ENCODE measurements at regions not wholly inside any gene's neighbourhood (a gene's known extent, or its start where the extent isn't known, plus 50 kb on each side); places are given as distances from the start of the nearest gene placed in this dataset.

DNA sequence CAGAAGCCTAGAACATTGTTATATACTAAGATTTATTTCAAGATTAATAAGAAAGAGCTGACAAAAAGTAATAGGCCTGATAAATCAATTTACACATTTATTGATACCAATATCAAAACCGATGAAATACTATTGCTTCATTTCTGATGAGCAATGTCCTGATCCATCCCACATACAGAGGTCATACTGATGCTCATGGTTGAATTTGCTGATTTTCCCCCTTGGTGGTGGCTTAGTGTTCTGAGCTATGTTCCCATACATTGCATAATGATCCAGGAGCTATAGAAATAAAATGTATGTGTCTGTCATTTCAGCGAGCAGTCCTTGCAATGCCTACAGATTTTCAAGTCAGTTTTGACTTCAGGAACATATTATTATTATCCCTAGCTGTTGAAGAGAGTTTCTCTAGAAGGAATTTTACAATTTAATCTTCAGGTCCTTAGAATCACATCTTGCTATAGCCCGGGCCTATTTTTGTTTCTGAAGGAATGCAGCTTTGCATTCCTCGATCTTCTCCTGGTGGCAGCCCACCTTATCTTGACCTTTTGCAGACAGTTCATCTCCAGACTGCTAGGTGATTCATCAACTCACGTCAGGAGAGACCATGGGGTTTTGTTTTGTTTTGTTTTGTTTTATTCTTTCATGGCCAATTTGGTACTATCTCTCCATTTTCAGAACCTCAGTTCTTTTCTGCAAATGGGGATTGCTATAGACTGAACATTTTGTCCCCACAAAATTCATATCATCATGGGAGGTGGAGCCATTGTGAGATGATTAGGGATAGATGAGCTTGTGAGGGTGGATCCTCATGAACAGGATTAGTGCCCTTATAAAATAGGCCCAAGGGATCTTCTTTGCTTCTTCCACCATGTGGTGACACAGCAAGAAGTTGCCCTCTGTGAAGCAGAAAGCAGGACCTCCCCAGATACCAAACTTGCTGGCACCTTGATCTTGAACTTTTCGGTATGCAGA, 465.6 kb upstream of the IGFBP3 start:
- peak; percentile 32 for DNase-seq (ENCODE audit: low read depth)

DNA sequence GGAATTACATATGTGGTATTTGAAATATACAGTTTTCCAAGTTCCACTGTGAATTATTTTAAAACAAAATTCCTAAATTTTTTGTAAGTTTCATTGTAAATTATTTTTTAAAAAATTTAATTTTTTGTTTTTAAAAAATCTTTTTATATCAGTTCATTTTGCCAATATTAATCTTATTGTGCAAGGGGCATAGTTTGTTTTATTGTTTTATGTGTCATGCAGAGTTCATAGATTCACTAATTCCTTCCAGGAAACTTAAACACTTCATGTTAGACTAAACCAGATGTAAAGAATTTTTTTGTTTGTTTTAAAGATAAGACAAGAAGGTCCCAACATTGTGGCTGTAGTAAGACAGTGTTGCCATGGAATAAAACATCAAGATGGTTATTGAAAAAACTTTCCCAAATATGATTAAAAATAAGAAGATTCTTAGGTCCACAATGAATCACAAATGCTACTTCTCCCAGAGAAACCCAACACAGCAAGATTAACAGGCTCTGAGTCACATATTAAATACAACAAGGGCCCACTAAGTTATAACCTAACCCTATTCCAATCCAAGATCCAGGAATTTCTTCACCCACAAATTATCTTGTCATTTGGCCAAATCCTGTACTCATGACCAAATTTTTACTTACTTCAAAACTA, 464.7 kb upstream of the IGFBP3 start:
- peak; percentile 98 for DNase-seq (ENCODE audit: low read depth)

- DNase-seq (ENCODE audit: low read depth): peak; percentile 87
Observed at GRCh38 chr7:46383605-46384004, 462.5 kb upstream of the IGFBP3 start.

DNA sequence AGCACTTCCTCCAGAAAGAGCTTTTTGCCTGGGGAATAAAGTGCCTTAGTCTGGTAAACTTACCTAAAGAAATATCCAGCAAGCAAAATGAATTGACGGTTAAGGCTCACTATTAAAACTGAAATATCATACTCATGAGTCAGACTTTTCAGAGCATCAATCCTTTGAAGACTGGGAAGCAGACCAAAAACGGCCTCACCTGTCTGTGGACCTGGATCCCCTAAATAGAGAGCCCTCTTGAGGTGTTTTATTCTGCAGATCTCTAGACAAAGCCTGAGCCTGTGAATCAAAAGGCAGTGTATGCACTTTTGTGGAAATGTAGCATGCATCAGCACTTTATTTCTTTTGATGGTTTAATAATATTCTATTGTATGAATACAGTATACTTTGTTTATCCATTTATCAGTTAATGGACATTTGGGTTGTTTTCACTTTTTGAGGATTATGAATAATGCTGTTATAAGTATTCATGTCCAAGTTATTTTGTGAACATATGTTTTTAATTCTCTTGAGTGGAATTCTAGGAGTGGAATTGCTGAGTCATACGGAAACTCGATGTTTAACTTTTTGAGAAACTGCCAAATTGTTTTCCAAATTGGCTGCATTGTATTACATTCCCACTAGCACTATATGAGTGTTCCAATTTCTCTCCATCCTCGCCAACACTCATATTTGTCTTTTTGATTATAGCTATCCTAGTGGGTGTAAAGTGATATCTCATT, 449.0 kb upstream of the IGFBP3 start:
- DNase-seq (ENCODE audit: low read depth): peak; percentile 87

DNA sequence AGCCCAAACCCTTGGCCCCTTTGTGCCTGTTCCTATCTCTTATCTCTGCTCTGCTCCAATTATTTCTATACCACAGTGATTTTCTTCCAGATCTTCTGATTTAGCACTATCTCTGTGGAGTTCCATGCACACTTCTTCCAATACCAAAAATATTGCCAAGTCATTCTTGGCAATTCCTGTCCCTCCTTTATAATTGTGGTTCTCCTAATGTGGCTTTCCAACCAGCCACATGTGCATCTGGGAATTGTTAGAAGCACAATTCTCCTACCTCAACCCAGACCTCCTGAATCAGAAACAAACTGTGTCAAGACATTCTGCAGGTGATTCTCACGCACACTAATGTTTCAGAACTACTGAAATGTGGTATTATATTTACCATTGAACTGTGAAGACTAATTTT, 447.8 kb upstream of the IGFBP3 start:
- no peak for DNase-seq (ENCODE audit: low read depth)

GRCh38 chr7:46366526-46366925, 445.5 kb upstream of the IGFBP3 start:
- DNase-seq (ENCODE audit: low read depth): no peak

GRCh38 chr7:46363688-46364087, 442.6 kb upstream of the IGFBP3 start:
- DNase-seq (ENCODE audit: low read depth): no peak

DNA sequence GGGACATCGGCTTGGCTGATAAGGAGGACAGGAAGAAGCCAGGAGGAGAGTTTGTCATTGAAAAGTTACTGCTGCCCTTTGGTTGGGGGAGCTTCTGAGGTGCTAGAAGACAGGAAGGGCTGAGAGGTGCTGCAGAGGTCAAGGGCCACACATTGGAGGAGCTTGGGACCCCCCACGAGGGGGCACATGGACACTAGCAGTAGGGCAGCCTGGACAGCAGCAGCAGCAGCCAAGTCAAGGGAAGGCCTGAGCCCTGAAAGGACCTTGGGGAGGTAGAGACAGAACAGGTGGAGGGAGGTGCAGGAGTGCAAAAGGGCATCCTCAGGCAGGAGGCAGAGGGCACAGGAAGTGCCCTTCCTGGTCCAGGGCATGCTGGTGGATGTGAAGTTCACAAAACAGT, 439.7 kb upstream of the IGFBP3 start:
- no peak for DNase-seq (ENCODE audit: low read depth)

DNA sequence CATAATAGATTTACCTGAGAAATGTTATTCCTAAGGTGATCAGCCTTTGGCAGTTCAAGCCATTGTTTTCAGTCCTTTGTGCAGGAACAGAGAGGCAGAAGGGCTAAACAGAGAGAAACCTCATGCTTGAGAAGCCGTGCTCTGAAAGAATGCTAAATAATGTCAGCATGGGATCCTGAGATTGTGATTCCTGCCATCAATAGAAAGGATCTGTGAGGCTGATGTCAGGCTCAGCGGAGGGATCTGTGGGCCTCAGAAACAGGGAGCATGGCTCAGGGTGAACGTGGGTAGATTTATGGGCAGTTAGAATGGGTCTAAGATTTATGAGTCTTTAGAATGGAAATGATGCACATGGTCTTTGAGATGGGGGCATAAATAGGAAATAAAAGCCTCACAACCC, 439.2 kb upstream of the IGFBP3 start:
- DNase-seq (ENCODE audit: low read depth): no peak

DNA sequence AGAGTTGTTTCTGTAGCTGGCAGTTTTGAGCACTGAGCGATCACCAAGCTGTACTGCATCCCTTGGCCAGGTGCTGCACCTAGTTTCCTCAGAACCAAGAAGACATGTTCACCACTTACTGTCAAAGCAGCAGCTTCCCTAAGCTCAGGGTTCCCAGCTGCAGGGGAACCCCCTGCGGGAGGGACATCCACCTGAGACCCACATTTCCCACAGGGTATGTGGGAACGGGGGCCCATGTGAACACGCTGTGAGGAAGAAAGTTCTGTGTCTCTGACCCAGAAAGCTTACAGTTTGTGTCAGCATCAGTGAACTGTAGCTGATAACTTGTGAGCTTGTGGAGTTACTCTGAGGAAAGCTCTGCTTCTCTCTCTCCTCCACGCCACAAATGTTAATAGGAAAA, 436.8 kb upstream of the IGFBP3 start:
- DNase-seq (ENCODE audit: low read depth): no peak

DNA sequence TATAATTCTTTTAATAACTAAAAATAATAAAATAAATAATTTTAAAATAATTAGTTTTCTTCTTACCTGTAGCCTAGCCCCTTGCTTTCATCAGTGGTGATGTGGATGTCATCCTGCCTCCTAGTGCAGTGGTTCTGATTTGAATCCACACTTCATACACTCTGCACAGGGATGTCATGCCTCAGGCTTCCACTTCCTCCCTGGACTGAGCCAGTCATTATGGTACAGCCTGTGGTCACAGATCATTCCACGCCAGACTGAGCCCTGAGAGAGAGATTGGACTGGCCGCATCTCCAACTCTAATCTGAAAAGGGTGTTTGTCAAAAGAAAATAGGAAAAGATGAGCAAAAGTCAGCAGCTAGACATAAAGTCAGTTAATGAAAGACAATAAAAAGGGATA, 436.2 kb upstream of the IGFBP3 start:
- no peak for DNase-seq (ENCODE audit: low read depth)

DNA sequence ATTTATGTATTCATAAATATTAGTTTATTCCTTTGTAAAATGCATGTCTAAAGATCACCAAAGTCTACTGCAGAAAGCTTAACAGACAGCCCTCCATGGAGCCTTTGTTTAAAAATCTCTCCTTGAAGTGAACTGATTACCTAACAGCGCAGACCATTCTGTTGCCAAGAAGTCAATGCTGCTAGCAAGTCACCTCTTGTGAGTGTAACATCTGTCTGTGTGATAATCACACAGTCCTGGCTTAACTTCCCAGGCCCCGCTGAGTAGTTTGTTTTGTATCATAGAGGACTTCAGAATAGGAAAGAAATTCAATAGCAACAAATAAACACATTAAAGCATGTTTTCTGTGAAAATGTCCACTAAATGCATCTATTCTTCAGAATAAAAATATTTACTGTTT, 435.3 kb upstream of the IGFBP3 start:
- DNase-seq (ENCODE audit: low read depth): no peak

- DNase-seq (ENCODE audit: low read depth): no peak
Observed at GRCh38 chr7:46355331-46355730, 434.3 kb upstream of the IGFBP3 start.

- DNase-seq (ENCODE audit: low read depth): peak; percentile 70
Observed at GRCh38 chr7:46352004-46352954, 431.2 kb upstream of the IGFBP3 start.

DNA sequence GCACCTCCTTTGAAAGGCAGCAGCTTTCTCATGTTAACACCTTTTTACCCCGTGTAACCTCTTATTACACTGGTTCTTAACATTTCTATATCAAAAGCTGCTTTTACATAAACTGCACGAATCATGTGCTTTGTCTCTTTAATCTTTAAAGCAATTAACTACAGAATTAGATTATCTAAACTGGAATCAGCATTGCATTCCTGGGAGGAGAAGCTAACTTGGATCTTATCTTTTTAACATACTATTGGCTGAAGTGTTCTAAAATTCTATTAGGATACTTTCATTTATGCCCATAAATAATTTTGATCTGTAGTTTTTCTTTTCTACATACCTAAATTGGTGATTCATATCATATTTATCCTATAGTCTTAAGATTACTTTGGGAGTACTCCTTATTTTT, 428.4 kb upstream of the IGFBP3 start:
- no peak for DNase-seq (ENCODE audit: low read depth)

- DNase-seq (ENCODE audit: low read depth): no peak
Observed at GRCh38 chr7:46344533-46344932, 423.5 kb upstream of the IGFBP3 start.

- no peak for DNase-seq (ENCODE audit: low read depth)
Observed at GRCh38 chr7:46343802-46344201, 422.7 kb upstream of the IGFBP3 start.

- DNase-seq (ENCODE audit: low read depth): no peak
Observed at GRCh38 chr7:46322937-46323336, 401.9 kb upstream of the IGFBP3 start.

DNA sequence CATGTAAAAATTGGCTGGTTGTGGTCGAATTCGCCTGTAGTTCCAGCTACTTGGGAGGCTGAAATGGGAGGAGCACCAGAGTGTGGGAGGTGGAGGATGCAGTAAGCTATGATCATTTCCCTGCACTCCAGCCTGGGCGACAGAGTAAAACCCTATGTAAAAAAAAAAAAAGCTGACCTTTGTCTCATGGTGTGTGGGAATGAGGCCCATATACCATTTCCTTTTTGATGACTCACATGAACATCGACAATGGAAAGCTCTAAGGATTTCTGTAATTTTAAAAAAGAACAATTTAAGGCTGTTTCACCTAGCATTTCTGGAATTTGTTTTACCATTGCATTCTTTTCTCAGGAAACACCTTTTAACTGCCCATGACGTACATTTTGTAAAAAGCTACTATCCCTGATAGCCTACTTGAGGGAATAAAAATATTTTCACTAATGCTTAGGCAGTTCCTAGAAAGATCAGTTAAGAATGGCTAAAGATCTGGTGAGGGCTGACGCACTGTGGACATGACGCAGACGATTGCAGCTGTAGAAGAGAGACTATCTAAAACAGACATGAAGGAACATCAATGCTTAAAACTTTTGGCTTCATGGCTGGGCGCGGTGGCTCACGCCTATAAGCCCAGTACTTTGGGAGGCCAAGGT, 400.6 kb upstream of the IGFBP3 start:
- peak; percentile 27 for DNase-seq (ENCODE audit: low read depth)

- no peak for DNase-seq (ENCODE audit: low read depth)
Observed at GRCh38 chr7:46320956-46321355, 399.9 kb upstream of the IGFBP3 start.

DNA sequence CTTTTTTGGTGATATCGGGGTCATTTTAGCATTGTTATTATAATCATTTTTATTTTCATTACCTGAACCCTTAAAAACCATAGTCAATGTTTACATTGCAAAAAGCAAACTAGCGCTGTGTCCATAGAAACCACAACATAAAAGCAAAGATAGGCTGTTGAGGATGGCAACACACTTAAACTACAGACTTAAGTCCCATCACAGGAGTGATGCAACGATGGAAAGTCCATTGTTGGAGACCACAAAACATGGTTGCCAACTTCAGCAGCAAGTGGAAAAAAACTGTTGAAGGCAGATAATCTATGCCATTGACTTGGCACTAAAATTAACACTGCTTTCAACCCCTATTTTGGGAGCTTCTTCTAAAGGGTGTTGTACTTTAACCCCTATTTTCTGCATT, 398.8 kb upstream of the IGFBP3 start:
- no peak for DNase-seq (ENCODE audit: low read depth)
